T-helper 1 cell treated with Interleukin-12 subunit alpha and Interleukin-12 subunit beta and Interleukin-4 antibody, amounts not matched to agents 30 ng/mL and 1 ng/mL, for 36 hours (primary cell): ENCODE measurements at regions not wholly inside any gene's neighbourhood (a gene's known extent, or its start where the extent isn't known, plus 50 kb on each side); places are given as distances from the start of the nearest gene placed in this dataset.

Experiments used
- intact Hi-C: fragments of 100-400 bp; cut with micrococcal nuclease; formaldehyde crosslinking; loops from one replicate; pipeline ENCODE4 v1.15.1; 2024

DNA sequence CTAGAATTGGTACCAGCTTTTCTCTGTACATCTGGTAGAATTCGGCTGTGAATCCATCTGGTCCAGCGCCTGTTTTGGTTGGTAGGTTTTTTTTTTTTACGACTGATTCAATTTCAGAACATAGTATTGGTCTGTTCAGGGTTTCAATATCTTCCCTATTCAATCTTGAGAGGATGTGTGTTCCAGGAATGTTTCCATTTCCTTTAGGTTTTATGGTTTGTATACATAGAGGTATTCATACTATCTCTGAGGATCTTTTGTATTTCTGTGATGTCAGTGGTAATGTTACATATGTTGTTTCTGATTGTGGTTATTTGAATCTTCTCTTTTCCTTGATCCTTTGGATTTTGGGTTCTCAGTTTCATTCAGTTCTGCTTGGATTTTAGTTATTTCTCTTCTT is 172.1 kb upstream of the ITGA4 start:
- intact Hi-C loops, result no loop called here

DNA sequence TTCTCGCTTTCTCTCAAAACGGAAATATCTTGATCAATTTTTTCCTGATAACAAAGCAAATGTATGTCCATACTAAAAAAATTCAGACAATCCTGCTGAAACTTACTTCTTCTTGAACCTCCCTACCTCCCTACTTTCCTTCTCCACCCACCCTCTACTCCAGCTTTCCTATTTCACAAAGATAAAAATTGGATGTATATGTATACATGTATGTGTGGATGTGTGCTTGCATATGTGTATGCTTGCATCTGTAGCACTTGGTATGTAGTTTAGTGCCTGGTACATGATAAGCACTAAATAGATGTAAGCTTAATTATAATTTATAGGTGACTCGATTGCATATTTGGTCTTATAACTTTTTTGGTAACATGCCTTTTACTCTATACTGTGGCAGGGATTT is 167.5 kb upstream of the ITGA4 start:
- intact Hi-C loops, result loop anchor here (1.0 kb wide), 1 partner anchor 166 kb away; no protein-coding TSS in a partner anchor

DNA sequence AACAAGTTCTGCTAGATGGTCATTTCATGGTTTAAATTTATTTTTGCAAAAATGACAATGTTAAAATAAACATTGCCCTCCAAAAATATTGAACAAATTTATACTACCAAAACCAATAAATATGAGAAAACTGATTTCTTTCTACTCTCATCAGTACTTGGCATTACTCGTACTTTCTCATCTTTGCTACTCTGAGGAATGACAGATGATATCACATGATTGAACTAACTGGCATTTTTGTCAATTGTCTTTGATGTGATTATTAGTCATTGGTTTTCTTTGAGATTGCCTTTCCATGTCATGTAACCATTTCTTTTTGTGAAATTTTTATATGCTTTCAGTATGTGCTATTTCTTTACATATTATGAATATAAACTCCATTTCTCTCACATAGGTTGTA is 167.0 kb upstream of the ITGA4 start:
- intact Hi-C loops, result no loop called here

DNA sequence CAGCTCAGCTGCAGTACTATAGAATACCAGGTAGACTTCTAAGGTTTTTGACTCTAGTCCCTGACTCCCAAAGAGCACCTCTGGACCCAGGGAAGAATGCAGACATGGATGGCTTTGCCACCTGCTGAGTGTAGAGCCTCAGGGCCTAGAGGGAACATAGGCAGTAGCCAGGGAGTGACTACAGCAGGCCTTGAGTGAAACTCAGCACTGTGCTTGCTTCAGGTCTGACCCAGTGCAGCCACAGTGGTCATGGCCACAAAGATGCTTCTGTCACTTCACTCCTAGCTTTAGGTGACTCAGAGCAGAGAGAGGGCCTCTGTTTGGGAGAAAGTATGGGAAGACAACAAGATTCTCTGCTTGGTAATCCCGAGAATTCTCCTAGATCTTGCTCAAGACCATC is 162.2 kb upstream of the ITGA4 start:
- intact Hi-C loops, result no loop called here

DNA sequence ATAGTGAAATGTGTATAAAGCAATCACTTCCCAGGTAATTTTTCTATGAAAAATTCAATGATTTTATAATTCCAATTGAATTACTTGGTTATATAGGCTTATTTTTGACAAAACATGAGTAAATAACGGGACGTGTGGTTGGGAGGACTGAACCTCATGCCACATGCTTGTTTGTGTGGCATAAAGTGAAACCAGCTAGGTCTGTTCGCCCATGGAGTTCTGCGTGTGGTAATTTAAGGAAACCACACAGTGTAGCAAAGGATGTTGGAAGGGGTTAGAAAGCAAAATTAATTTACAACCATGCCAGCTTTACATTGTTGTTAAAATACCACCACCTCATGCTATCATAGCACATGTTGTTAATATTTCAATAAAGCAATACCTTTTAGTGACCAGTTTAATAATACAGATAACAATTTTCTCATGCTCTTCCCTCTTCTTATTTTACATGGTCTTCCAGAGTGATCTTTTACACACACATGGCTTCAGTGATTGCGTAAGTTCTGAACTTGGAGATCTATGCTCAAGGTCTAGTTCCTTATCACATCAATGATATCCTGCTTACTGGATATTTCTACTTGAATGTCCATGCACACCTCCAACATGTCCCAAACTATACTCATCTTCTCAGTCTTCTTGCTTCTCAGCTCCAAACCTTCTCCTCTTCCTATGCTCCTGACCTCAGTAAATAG is 156.4 kb upstream of the ITGA4 start:
- intact Hi-C loops, result loop anchor here (1.0 to 2.0 kb wide), 2 partner anchors 25 to 104 kb away; no protein-coding TSS in a partner anchor

DNA sequence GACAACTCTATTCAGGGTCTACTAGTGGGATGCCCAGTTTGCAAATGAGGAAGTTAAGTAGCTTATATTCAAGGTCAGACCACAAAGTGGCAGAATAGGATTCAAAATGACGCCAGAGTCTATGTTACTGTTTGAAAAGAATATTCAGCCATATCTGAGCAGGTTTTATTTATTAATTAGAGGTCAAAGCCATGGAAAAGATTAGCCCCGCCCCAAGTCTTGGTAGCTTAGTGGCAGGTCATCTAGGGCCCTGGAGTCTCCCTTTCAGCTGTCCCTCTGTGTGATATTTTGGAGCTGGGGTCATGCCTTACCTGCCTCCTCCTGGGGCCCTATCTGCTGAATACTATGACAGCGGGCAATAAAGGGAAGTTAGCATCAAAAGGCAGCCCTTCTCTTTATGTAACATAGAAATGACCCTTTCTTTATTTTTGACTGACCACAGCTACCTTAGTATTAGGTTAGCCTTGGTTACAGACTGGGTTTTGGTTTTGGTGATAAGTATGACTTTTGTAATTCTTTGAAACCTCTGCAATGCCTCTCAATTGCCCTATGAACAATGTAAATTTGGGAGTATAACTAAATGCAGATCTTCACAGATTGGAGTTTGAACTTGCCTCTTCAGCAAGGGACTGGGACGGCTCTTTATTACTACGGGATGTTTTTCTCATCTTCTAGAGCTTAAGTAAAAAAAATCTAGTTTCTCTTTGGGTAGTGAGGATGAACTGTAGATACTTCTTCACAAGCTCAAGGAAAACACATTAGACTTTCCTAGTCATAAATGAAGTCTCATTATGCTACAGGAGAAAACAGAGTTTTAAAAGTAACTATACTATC is 153.0 kb upstream of the ITGA4 start:
- intact Hi-C loops, result loop anchor here (1.0 to 2.0 kb wide), 7 partner anchors 8 to 323 kb away; partner anchors contain the start of gene UBE2E3

DNA sequence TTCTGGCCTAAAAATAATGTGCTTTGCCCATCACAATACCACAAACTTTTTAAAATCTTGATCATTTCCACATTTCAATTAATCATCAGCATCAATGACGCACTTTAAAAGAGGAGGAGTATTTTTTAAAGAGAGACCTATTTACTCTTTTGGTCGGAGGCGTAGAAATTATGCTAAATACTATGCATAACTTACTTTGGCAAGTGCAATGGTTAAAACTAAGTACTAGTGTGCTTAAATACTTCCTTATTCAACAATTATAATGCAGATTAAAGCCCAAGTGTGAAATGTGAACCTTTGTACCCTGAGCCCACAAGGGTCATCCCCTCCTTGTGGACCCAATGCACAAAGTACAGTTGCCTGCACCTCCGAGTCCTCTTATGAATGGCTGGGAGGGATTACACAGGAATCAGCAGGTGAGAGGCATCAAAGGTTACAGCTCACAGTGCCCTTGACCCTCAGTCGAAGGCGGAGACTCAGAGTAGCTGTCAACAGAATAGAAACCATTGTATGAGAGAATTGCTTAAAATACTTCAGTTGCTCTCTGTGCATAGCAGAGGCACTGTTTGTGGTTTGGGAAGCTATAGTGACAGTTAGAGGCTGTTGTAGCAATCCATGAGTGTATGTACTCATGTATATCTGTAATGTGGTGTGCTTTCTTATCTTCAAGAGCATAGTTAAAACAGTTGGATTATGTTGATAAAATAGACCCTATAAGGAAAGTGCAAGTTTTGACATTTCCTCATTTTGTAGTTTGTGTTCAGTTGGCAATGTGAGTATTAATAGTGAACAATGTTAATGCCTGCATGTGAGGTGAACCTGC is 151.7 kb upstream of the ITGA4 start:
- intact Hi-C loops, result loop anchor here (1.0 to 5.0 kb wide), 9 partner anchors 87 to 1412 kb away; partner anchors contain the start of genes DNAJC10 and UBE2E3

DNA sequence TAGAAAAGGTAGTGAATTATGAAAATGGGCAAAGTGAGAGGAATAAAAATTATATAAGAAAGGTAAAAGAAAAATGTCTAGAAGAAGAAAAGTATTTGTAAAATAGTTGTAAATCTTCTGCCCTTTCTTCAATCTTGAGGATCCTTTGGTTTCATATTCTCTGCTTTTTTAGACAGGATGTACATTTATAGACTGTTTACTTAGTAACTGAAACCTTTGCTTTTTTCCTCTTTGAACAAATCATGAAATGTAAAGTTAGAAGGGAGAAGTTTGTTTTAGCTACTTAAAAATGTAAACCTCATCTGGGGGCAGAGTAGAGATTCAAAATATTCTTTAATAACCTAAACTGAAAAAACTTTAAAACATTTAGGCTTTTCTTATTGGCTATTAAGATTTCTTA is 150.4 kb upstream of the ITGA4 start:
- intact Hi-C loops, result loop anchor here (5.0 kb wide), 2 partner anchors 411 to 1411 kb away; partner anchors contain the start of gene DNAJC10

DNA sequence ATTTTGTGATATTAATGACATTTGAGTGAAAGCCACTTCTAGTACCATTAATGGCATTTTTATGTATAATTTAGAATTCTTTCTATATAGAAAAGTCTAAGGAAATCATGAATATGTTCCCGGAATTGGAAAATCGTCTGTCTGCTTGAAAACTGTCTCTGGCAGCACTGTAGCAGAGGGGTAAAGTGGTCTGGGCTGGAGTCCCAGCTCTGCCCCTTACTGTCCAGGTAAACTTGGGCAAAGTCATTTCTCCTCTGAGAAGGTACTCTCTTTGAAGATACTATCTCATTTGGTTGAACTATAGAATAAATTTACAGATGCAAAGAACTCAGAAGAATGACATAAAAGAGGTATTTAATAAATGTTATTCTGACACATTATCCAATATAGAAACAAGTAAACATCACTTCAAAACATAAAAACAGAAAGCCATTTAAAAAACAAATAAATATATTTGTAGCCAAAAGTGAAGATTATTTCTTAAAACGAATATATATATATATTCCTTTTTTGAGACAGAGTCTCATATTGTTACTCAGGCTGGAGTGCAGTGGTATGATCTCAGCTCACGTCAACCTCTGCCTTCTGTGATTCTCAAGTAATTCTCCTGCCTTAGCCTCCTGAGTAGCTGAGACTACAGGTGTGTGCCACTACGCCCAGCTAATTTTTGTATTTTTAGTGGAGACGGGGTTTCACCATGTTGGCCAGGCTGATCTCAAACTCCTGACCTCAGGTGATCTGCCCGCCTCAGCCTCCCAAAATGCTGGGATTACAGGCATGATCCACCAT is 149.8 kb upstream of the ITGA4 start:
- intact Hi-C loops, result loop anchor here (5.0 kb wide), 2 partner anchors 410 to 1410 kb away; partner anchors contain the start of gene DNAJC10

DNA sequence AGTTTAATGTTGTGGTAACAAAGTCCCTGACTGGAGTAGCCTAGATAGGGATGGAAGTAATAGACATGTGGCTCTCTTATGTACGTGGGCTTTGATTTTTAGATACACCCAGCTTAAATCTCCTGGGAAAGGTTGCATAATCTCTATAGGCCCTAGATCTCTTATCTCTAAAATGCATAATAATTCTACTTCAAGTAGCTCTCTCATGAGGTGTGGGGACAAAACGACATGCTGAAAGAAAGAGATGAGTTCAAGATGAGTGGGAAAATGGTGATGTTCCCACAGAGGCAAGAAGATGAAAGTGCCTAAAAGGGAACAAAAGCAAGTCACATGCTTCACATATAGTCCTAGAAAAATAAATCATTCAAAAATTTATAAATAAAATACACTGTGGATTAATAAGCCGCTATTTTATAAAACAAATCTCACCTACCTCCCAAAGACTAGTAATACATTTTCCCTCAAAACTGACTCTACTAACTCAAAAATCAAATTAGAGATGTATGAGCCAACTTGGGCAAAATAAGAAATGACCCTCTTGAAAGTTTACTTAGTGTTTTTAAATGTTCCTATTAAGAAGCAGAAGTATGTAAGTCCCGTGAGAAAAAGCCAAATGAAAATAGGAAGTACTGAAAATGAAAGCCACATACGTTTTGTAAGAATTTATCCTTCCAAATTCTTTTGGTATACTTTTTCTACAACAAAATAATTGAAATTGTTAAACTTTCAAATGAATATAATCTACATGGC is 148.2 kb upstream of the ITGA4 start:
- intact Hi-C loops, result loop anchor here (5.0 kb wide), 2 partner anchors 408 to 1408 kb away; partner anchors contain the start of gene DNAJC10

DNA sequence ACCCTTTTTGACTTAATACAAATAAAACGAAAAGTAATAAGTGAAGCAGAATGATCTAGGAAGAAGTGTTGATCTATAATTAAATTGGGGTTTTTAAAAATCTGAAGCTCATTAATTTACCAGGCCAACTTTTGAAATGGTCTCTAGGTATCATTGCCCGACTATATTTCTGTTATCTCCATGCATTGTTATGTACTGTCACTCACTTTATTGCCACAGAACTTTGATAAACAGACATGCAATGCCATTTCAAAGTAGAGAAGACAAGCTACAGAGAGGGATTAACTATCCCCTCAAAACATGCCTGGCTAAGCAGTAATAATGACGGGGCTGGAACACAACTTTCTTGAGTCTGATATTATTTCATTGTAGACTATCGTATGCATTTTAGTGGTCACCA is 147.6 kb upstream of the ITGA4 start:
- intact Hi-C loops, result loop anchor here (5.0 kb wide), 2 partner anchors 408 to 1408 kb away; partner anchors contain the start of gene DNAJC10

DNA sequence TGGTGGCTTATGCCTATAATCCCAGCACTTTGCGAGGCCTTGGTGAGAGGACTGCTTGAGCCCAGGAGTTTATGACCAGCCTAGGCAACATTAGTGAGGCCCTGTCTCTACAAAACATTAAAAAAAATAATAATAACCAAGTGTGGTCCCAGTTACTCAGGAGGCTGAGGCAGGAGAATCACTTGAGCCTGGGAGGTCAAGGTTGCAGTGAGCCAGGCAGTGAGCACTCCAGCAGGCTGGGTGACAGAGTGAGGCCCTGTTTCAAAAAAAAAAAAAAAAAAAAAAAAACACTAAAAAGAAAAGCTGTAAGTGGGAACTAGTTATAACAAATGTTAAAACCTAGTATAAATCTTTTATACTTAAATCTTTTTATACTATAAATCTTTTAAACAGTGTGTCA is 146.2 kb upstream of the ITGA4 start:
- intact Hi-C loops, result no loop called here

DNA sequence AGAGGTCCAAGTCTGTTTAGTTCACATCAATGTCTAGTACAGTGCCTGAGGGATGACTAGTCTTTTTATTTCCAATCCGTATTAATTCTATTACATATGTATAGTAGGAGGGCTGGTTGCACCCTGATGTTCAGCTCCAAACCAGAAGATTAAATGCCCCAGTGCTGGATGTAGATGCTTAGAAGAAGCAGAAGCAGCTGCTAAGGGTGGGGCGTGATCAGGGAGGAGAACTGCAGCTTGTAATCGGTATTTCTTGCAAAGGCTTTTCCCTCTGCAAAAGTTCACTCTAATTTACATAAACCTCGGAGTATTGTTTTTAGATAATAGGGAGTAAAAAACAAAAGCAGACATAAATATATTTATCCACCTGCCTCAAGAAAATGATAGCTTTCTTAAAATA is 145.3 kb upstream of the ITGA4 start:
- intact Hi-C loops, result loop anchor here (1.0 to 2.0 kb wide), 6 partner anchors 8 to 581 kb away; no protein-coding TSS in a partner anchor

DNA sequence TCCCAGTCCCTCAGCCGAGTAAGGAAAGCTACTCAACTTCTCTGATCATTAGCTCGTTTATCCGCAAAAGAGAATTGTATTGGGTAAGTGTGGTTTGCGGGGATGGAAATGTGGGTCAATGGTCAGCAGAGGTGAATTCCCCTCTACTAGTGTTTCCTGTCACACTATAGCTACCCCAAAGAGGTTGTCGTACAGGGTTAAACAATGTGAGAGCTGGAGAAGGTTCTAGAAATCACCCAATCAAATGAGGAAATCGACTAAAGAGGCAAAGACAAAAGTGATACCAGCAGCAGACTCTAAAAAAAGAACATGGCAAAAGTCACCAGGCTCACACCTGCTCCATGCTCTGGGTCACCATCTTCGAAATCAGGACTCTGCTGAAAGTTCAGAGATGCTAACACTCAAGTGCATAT is 144.7 kb upstream of the ITGA4 start:
- intact Hi-C loops, result loop anchor here (1.0 to 2.0 kb wide), 6 partner anchors 8 to 580 kb away; no protein-coding TSS in a partner anchor

DNA sequence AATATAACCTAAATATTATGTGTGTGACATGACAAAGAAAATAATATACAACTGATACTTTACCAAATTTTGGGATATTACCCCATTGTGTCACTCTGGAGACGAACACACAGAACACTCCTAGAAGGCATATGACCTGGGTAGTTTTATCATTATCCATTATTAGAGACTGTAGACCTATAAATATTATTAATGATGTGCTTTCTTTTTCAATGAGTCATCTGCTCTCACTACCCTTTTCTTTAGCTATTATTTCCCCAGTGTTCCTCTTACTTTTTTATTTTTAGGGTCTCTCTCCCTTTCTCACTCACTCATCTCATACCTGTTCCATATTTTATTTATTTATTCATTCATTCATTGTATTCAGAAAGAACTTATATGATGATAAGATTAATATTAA is 143.3 kb upstream of the ITGA4 start:
- intact Hi-C loops, result loop anchor here (2.0 kb wide), 3 partner anchors 79 to 579 kb away; no protein-coding TSS in a partner anchor

DNA sequence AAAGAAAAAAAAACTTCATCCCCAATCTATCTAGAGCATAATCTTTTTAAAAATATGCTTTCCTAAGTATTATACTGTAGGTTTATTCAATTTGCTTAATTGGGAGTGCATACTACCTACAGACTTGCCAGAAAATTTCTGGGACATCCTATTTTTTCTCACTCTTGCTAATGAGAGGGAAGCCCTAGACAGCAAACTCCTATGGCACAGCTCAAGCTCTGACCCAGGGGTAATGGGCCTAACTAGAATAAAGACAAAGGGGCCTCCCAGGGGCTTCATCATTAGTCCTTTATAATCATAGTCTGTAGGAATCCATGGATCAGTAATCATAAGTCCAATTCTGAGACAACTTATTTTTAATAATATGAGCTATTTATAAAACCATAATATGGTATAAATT is 142.6 kb upstream of the ITGA4 start:
- intact Hi-C loops, result no loop called here

DNA sequence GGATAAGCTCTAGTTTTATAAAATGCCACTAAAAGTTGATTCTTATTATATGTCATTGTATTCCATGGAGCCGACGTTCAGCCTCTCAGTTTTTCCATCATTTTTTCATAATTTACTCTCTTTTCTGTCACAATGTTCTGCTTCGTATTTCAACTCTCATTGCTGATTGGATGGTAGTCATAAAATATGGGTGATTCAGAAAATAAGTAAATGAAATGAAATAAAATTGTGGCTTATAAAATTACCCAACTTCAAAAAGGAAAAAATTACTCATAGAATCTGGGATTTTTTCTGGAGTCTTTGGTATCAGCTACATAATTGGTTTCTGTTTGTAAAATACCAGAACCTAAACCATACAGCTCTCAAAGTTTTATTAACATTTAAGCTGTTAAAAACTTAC is 139.7 kb upstream of the ITGA4 start:
- intact Hi-C loops, result no loop called here

DNA sequence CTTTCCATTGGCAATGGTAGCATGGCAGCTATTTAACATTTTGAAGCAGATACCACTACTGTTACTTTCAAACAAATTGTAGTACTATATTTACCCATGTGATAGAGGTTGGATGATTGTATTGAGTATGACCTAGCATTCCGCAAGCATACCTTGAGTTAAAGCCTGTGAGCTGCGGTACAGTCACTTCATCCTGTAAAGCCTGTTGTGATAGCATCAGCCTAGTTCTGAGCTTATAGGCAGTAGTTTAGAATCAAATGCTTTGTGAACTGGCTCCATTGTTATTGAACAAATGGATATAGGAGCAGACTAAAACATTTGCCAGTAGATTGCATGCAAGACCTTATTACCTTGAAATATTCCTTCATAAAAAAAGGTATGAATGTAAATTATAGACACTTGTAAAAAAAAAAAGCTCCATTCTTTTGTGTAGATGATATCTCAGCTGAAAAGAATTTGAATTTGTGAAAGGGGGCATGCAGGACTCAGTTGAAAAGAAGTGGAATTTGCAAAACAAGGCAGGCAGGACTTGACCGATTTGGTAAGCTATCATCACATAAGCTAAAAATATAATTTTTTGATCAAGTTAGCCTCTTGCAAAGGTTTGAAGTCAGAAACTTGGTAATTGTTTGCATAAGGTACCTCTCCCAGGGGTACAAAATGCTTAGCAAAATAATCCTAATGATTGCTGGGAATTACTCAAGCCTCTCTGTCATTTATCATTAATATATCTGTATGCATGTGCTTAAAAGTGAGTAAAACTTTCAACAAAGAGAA is 138.5 kb upstream of the ITGA4 start:
- intact Hi-C loops, result no loop called here

DNA sequence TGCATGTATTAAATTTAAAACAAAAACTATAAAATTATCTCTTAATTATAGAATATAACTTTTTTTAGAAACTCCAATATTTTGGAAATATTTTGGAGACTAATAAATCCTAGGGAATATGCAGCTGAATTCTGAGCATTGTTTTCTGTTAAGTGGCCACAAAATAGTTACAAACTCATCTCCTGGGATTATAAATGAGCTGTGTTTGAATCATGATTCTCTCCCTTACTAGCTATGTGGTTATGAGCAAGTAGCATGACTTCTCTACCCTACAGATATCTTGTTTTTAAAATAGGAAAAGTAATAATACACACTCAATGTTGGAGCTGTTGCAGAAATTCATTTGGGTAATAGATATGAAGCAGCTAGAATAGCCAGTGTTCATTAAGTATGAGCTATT is 137.9 kb upstream of the ITGA4 start:
- intact Hi-C loops, result no loop called here
